B cell (primary cell): ENCODE measurements at regions not wholly inside any gene's neighbourhood (a gene's known extent, or its start where the extent isn't known, plus 50 kb on each side); places are given as distances from the start of the nearest gene placed in this dataset.

Source experiments
- ATAC-seq: fragments of 200-7000 bp; cut with Tn5 transposase; one replicate; pipeline ENCODE4 v1.10.0; 2021; ENCODE audit warnings: low read depth, mild to moderate bottlenecking, moderate number of reproducible peaks, moderate library complexity
- CTCF ChIA-PET: fragments of 350-600 bp; sonication (Branson Sonifier 250); formaldehyde crosslinking; loops from one replicate; lab custom pipeline; 2021; ENCODE audit warnings: antibody characterized with exemption, inconsistent platforms; lab: Charles Lee
- POLR2A ChIA-PET: fragments of 350-600 bp; sonication (Branson Sonifier 250); formaldehyde crosslinking; loops from one replicate; lab custom pipeline; 2021; ENCODE audit warnings: antibody characterized with exemption; lab: Charles Lee
- DNase-seq: peaks from one replicate; pipeline ENCODE4 v3.0.0; 2013
- H2AFZ ChIP-seq: 2 replicates; pipeline ENCODE4 v1.6.1; 2012; ENCODE audit warnings: mild to moderate bottlenecking, low read depth, low read length; ENCODE audit not compliant: insufficient read depth, poor library complexity, severe bottlenecking
- H3K27ac ChIP-seq, 2 donors: 1 replicate in 1 of 2; 2 replicates in 1 of 2; pipeline ENCODE4 v1.5.1; 2012 to 2013; ENCODE audit warnings: low read length in 2 of 2, mild to moderate bottlenecking in 2 of 2, moderate library complexity in 1 of 2
- H3K27me3 ChIP-seq, 4 experiments: fragments of 200-600 bp in 1 of 4; sonication (generic) in 1 of 4; replicated peaks in 1 of 4; 1 replicate in 2 of 4; 2 replicates in 2 of 4; pipeline versions ENCODE4 v1.6.1 to v1.7.0; 2013 to 2016; ENCODE audit warnings: low read length in 3 of 4, mild to moderate bottlenecking in 2 of 4, mixed read lengths in 1 of 4, moderate library complexity in 1 of 4; ENCODE audit not compliant: insufficient read depth in 4 of 4, control insufficient read depth in 3 of 4; ENCODE audit errors: control extremely low read depth in 1 of 4
- H3K36me3 ChIP-seq, 2 experiments: replicated peaks in 1 of 2; 1 replicate in 1 of 2; 2 replicates in 1 of 2; pipeline versions ENCODE4 v1.6.1 to v1.7.1; 2013; ENCODE audit warnings: low read length in 1 of 2; ENCODE audit not compliant: insufficient read depth in 2 of 2, control insufficient read depth in 1 of 2; ENCODE audit errors: control extremely low read depth in 1 of 2, extremely low read depth in 1 of 2
- H3K4me1 ChIP-seq, 2 donors: fragments of 200-600 bp in 1 of 2; sonication (generic) in 1 of 2; 1 replicate in 1 of 2; 2 replicates in 1 of 2; pipeline versions ENCODE4 v1.5.1 to v1.6.1; 2013 to 2017; ENCODE audit warnings: low read length in 2 of 2; ENCODE audit not compliant: control insufficient read depth in 2 of 2, insufficient read depth in 2 of 2
- H3K4me2 ChIP-seq: replicated peaks from 2 replicates; pipeline ENCODE3; 2012; ENCODE audit warnings: mild to moderate bottlenecking, low read depth, low read length; ENCODE audit not compliant: poor library complexity, severe bottlenecking
- H3K4me3 ChIP-seq, 5 experiments: fragments of 200-600 bp in 1 of 5; sonication (generic) in 1 of 5; 1 replicate in 3 of 5; 2 replicates in 2 of 5; pipeline versions ENCODE4 v1.5.1 to v1.7.0; 2011 to 2016; ENCODE audit warnings: low read length in 4 of 5, mild to moderate bottlenecking in 4 of 5, low read depth in 2 of 5, control low read depth in 1 of 5, moderate library complexity in 1 of 5; ENCODE audit not compliant: insufficient read depth in 1 of 5; ENCODE audit errors: control extremely low read depth in 1 of 5, extremely low read depth in 1 of 5
- H3K79me2 ChIP-seq: fragments of 200-600 bp; sonication (generic); one replicate; pipeline ENCODE4 v1.6.0; 2016; ENCODE audit warnings: low read length; ENCODE audit not compliant: control insufficient read depth, insufficient read depth
- H3K9ac ChIP-seq: fragments of 200-600 bp; sonication (generic); 2 replicates; pipeline ENCODE4 v1.6.1; 2017; ENCODE audit warnings: mild to moderate bottlenecking, low read length, moderate library complexity
- H3K9me3 ChIP-seq, 3 donors: one replicate each; pipeline versions ENCODE4 v1.6.1 to v1.7.1; 2013; ENCODE audit warnings: low read length in 2 of 3; ENCODE audit not compliant: control insufficient read depth in 2 of 3, insufficient read depth in 1 of 3; ENCODE audit errors: control extremely low read depth in 1 of 3
- H4K20me1 ChIP-seq: 2 replicates; pipeline ENCODE4 v1.6.0; 2012; ENCODE audit warnings: mild to moderate bottlenecking, low read length; ENCODE audit not compliant: insufficient read depth, control insufficient read depth, poor library complexity, severe bottlenecking
- H3K27ac Mint-ChIP-seq: one replicate; pipeline ENCODE4 v1.8.0; 2021; ENCODE audit warnings: mixed read lengths
- H3K27me3 Mint-ChIP-seq: one replicate; pipeline ENCODE4 v1.8.0; 2021; ENCODE audit warnings: mixed read lengths
- H3K4me1 Mint-ChIP-seq: one replicate; pipeline ENCODE4 v1.8.0; 2021; ENCODE audit warnings: mixed read lengths
- H3K4me3 Mint-ChIP-seq: one replicate; pipeline ENCODE4 v1.8.0; 2021; ENCODE audit warnings: mixed read lengths
- H3K9me3 Mint-ChIP-seq: one replicate; pipeline ENCODE4 v1.8.0; 2022; ENCODE audit warnings: mixed read lengths; ENCODE audit not compliant: insufficient read depth
- CTCF ChIP-seq: fragments of 200-600 bp; IDR thresholded peaks from one replicate; pipeline ENCODE4 v1.8.0; 2022; ENCODE audit warnings: antibody characterized with exemption, mild to moderate bottlenecking
- EZH2 ChIP-seq: IDR thresholded peaks from 2 replicates; pipeline ENCODE4 v1.6.1; 2012; ENCODE audit warnings: borderline replicate concordance, low read depth, mild to moderate bottlenecking, moderate library complexity, low read length; ENCODE audit not compliant: insufficient read depth, poor library complexity, severe bottlenecking
- intact Hi-C: fragments of 100-400 bp; cut with micrococcal nuclease; formaldehyde crosslinking; loops from one replicate; pipeline ENCODE4 v1.10.0; 2022

DNA sequence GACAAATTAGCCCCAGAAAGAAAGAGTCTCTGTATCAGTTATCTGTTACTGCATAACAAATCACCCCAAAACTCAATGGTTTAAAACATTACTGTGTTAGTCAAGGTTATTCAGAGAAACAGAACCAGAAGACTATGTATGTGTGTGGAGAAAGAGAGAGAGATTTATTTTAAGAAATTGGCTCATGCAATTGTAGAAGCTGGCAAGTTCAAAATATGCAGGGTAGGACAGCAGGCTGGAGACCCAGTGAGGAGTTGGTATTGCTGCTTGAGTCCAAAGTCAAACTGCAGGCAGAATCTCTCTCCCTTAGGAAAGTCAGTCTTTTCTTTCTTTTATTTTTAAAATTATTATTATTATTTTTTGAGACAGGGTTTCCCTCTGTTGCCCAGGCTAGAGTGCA lies 50.2 kb upstream of the TNR start:
- Histone ChIP-seq H3K27ac (no peak overlapping the region), H3K4me2 (no peak overlapping the region), H4K20me1 (no peaks in the 10 kb centered on the region), H3K36me3 (no peaks in the 10 kb centered on the region), H3K9me3 (no peaks in the 10 kb centered on the region), H3K27me3 (peaks cover 0 to 8% (median 2%) of the 10 kb centered on the region in 4 experiments), H3K4me1 (no peaks in the 10 kb centered on the region), H3K79me2 (no peaks in the 10 kb centered on the region), H3K9ac (no peak overlapping the region), H3K4me3 (no peak overlapping the region), H2AFZ (no peak overlapping the region)
- CTCF ChIA-PET, result no interaction called here
- H3K27me3 Mint-ChIP-seq, result peaks cover 35% of the 10 kb centered on the region
- DNase-seq (no peak), ATAC-seq (no peak)
- intact Hi-C loops, result no loop called here
- TF ChIP-seq EZH2 (no peak), CTCF (no peak)
- no peaks in the 10 kb centered on the region for H3K9me3 Mint-ChIP-seq
- POLR2A ChIA-PET, result no interaction called here
- H3K27ac Mint-ChIP-seq, result no peak overlapping the region
- H3K4me1 Mint-ChIP-seq, result no peaks in the 10 kb centered on the region
- no peak overlapping the region for H3K4me3 Mint-ChIP-seq
